H1 (cell line): ENCODE measurements at regions not wholly inside any gene's neighbourhood (a gene's known extent, or its start where the extent isn't known, plus 50 kb on each side); places are given as distances from the start of the nearest gene placed in this dataset.

ENCODE experiments used
- JUND ChIP-seq: IDR thresholded peaks from 2 replicates; pipeline ENCODE4 v1.6.1; 2011; ENCODE audit warnings: mild to moderate bottlenecking, improper control_type of control experiment, low read length
- TCF12 ChIP-seq: IDR thresholded peaks from 2 replicates; pipeline ENCODE4 v1.6.1; 2011; ENCODE audit warnings: low read depth, mild to moderate bottlenecking, low read length

DNA sequence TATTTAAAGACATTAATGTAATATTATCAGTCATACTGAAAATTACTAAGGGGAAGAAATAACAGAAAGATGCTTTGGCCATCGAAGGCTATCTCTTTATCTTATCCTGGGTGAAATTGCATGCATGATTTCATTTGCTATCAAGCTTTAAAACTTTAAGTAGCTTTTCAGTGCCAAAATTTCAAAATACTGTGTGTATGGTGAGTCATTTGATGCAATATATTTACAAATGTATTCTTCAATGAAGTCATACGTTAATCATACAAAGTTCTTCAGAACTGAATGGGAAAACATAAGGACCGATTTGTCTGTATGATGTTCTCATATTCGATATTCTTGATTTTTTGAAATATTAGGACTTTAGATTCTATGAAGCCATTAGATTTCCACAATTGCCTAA, 1295.8 kb upstream of the AGA start (continued):
- TF ChIP-seq JUND, result no peak
- TF ChIP-seq TCF12, result no peak
